ENCODE measurements at regions not wholly inside any gene's neighbourhood (a gene's known extent, or its start where the extent isn't known, plus 50 kb on each side); places are given as distances from the start of the nearest gene placed in this dataset.

- no peak for TF ChIP-seq CTCF (IDR thresholded peaks at IDR 0.05)
- no peak for TF ChIP-seq POLR2A (IDR thresholded peaks at IDR 0.05)
Measured at GRCh38 chr14:58780185-58780584, 142.4 kb downstream of the DACT1 start.

Measured in prostate gland (tissue), 2 donors.